ENCODE measurements at regions not wholly inside any gene's neighbourhood (a gene's known extent, or its start where the extent isn't known, plus 50 kb on each side); places are given as distances from the start of the nearest gene placed in this dataset.

GRCh38 chr3:76820481-76820880 lies 219.4 kb upstream of the ROBO2 start:
- intact Hi-C loops (cut with micrococcal nuclease; ENCODE audit: unreplicated experiment), result no loop called here
- ChIA-PET RAD21 (ENCODE audit: unreplicated experiment) (no interaction called here), CTCF (interaction anchor here (0.6 kb wide), 1 partner anchor 239 kb away, joined by 3 read pairs; no protein-coding TSS in a partner anchor), SMC1A (ENCODE audit: uncharacterized antibody, unreplicated experiment) (no interaction called here), POLR2A (no interaction called here)
- no peaks in the 10 kb centered on the region for H3K36me3 ChIP-seq (ENCODE audit: control insufficient read depth in 2 of 2, insufficient read depth in 2 of 2, low read length in 1 of 2)
- DNase-seq (ENCODE audit: low read depth, low spot score) (no peak), ATAC-seq (no peak), FAIRE-seq (no peak)
- no peak overlapping the region for H3K4me2 ChIP-seq (ENCODE audit: control insufficient read depth, insufficient read depth)
- in situ Hi-C loops (cut with MboI), result no loop called here
- H3K9ac ChIP-seq (ENCODE audit: control insufficient read depth, insufficient read depth, low read length), result no peak overlapping the region
- H3K79me2 ChIP-seq (ENCODE audit: control insufficient read depth, insufficient read depth, low read length), result no peaks in the 10 kb centered on the region
- no TSS peak for BruUV-seq (replicated peaks)
- no peaks in the 10 kb centered on the region for H3K4me1 ChIP-seq (ENCODE audit: control insufficient read depth, insufficient read depth, low read length)
- no peak overlapping the region for H3K4me3 ChIP-seq
- H4K20me1 ChIP-seq (ENCODE audit: control insufficient read depth, insufficient read depth), result no peaks in the 10 kb centered on the region
- no peak for TF ChIP-seq MYC (IDR thresholded peaks at IDR 0.05; ENCODE audit: insufficient read depth, insufficient read length, insufficient replicate concordance, low read length, severe bottlenecking)
- TF ChIP-seq SRF (IDR thresholded peaks at IDR 0.05; ENCODE audit: low read depth in 2 of 2, low read length in 2 of 2), result no peak
- TF ChIP-seq PML (IDR thresholded peaks at IDR 0.05; ENCODE audit: low read length), result no peak
- no peak for TF ChIP-seq NFXL1 (IDR thresholded peaks at IDR 0.05; ENCODE audit: borderline replicate concordance)
- no peak for TF ChIP-seq BRCA1 (IDR thresholded peaks at IDR 0.05; ENCODE audit: low read depth, low read length)
- no peak for TF ChIP-seq FOXM1 (IDR thresholded peaks at IDR 0.05; ENCODE audit: low read depth, low read length)
- TF ChIP-seq CHD2 (IDR thresholded peaks at IDR 0.05; ENCODE audit: borderline replicate concordance, low read depth, low read length), result no peak
- no peak for TF ChIP-seq NBN (IDR thresholded peaks at IDR 0.05)
- TF ChIP-seq EP300 (IDR thresholded peaks at IDR 0.05; ENCODE audit: borderline replicate concordance in 1 of 2, control insufficient read depth in 1 of 2, low read depth in 2 of 2, low read length in 2 of 2), result no peak
- no peak for TF ChIP-seq ZBTB11 (CRISPR knock-in tag; IDR thresholded peaks at IDR 0.05)
- TF ChIP-seq MTA3 (IDR thresholded peaks at IDR 0.05; ENCODE audit: borderline replicate concordance, low read length), result no peak
- TF ChIP-seq MTA2 (IDR thresholded peaks at IDR 0.05; ENCODE audit: low read depth), result no peak
- TF ChIP-seq PKNOX1 (IDR thresholded peaks at IDR 0.05), result no peak
- TF ChIP-seq FOS (IDR thresholded peaks at IDR 0.05; ENCODE audit: borderline replicate concordance, extremely low read depth, insufficient read length), result no peak
- TF ChIP-seq ETV6 (conservative IDR thresholded peaks at IDR 0.05 in 1 of 2, IDR thresholded peaks at IDR 0.05 in 1 of 2; ENCODE audit: borderline replicate concordance in 1 of 2, low read depth in 1 of 2), result no peak
- no peak for TF ChIP-seq HSF1 (IDR thresholded peaks at IDR 0.05; ENCODE audit: low read depth, low read length)
- no peaks in the 10 kb centered on the region for H3K9me3 ChIP-seq (replicated peaks; ENCODE audit: control insufficient read depth, insufficient read depth, low read length)
- 4% methylated on average over 1 of the region's 1 CpG for WGBS (ENCODE audit: insufficient coverage, insufficient replicate concordance, low lambda C conversion rate, missing lambda C conversion rate)
- H3K27me3 ChIP-seq (replicated peaks in 1 of 2; ENCODE audit: control insufficient read depth in 2 of 2, insufficient read depth in 2 of 2, low read length in 1 of 2), result no peaks in the 10 kb centered on the region
- no peak overlapping the region for H3K27ac ChIP-seq (ENCODE audit: control insufficient read depth, insufficient read depth)
- H2AFZ ChIP-seq (ENCODE audit: control insufficient read depth, low read depth, low read length), result no peak overlapping the region
